K562 (cell line): ENCODE measurements at regions not wholly inside any gene's neighbourhood (a gene's known extent, or its start where the extent isn't known, plus 50 kb on each side); places are given as distances from the start of the nearest gene placed in this dataset.

Source experiments
- NR2C1 ChIP-seq, 2 experiments: fragments of 450-650 bp; IDR thresholded peaks; 2 replicates each; pipeline ENCODE4 v1.6.1; 2017; ENCODE audit warnings: mild to moderate bottlenecking in 2 of 2, antibody characterized with exemption in 1 of 2, inconsistent platforms in 1 of 2, missing compliant biosample characterization in 1 of 2, missing genetic modification characterization in 1 of 2
- ZNF175 ChIP-seq: fragments of 200-800 bp; sonication (Bioruptor generic); IDR thresholded peaks from 2 replicates; pipeline ENCODE4 v1.6.1; 2016; ENCODE audit warnings: low read depth, mild to moderate bottlenecking, missing genetic modification characterization, missing compliant biosample characterization
- ZNF76 ChIP-seq: fragments of 250-450 bp; sonication (Bioruptor Pico); IDR thresholded peaks from 2 replicates; pipeline ENCODE4 v1.4.0; 2020; ENCODE audit warnings: mild to moderate bottlenecking, moderate library complexity, borderline replicate concordance
- TF ChIP-seq, protein P1 (sequence below): IDR thresholded peaks from 2 replicates; pipeline ENCODE4 v1.6.1; 2016; ENCODE audit warnings: missing genetic modification characterization, missing compliant biosample characterization

DNA sequence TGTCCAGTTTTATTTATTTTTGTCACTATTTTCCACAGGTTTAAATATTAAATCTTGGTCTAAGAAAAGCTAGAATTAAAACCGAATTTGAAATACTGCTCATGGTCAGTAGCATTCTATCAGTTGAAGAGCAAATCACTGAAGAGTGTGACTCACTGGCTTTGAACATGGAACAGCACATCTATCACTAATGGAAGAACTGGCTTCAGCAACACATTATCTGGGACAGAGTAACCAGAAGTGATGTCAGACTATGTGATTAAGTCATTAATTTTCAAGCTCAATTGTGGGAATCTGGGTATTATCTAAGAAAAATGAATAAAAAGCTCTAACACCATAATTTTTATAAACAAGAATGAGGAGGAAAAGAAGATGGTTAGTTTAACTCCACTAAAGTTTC, 527.5 kb downstream of the TMTC2 start:
- TF ChIP-seq, protein P1, sequence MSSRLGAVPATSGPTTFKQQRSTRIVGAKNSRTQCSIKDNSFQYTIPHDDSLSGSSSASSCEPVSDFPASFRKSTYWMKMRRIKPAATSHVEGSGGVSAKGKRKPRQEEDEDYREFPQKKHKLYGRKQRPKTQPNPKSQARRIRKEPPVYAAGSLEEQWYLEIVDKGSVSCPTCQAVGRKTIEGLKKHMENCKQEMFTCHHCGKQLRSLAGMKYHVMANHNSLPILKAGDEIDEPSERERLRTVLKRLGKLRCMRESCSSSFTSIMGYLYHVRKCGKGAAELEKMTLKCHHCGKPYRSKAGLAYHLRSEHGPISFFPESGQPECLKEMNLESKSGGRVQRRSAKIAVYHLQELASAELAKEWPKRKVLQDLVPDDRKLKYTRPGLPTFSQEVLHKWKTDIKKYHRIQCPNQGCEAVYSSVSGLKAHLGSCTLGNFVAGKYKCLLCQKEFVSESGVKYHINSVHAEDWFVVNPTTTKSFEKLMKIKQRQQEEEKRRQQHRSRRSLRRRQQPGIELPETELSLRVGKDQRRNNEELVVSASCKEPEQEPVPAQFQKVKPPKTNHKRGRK (tag), result no peak
- TF ChIP-seq ZNF175 (CRISPR knock-in tag), result no peak
- no peak for TF ChIP-seq NR2C1 (IDR thresholded peaks at IDR 0.05)
- no peak for TF ChIP-seq NR2C1 (tag; IDR thresholded peaks at IDR 0.05)
- TF ChIP-seq ZNF76, result no peak
